ENCODE measurements at regions not wholly inside any gene's neighbourhood (a gene's known extent, or its start where the extent isn't known, plus 50 kb on each side); places are given as distances from the start of the nearest gene placed in this dataset.
A peak's percentile ranks its signal among the peaks of the same experiment; 100 is the strongest.

- no peaks in the 10 kb centered on the region for H3K79me2 ChIP-seq (ENCODE audit: low read length)
- ATAC-seq (no peak; the same call in 1 of the 2 replicates), DNase-seq (no peak)
- no peaks in the 10 kb centered on the region for H3K9me2 ChIP-seq (replicated peaks; ENCODE audit: low read length)
- CTCF ChIA-PET, result no interaction called here
- no peaks in the 10 kb centered on the region for H3K27me3 ChIP-seq (ENCODE audit: low read length)
- no peaks in the 10 kb centered on the region for H3K9me3 ChIP-seq (ENCODE audit: low read length)
- no peak overlapping the region for H3K4me3 ChIP-seq (ENCODE audit: low read length)
- no peak overlapping the region for H2AFZ ChIP-seq (ENCODE audit: low read length)
- H4K20me1 ChIP-seq (ENCODE audit: low read length), result no peaks in the 10 kb centered on the region
- intact Hi-C loops (cut with micrococcal nuclease), result no loop called here
- TF ChIP-seq EZH2phosphoT487 (IDR thresholded peaks at IDR 0.05; ENCODE audit: borderline replicate concordance, low read length) (no peak), EZH2 (IDR thresholded peaks at IDR 0.05; ENCODE audit: low read length, unreplicated experiment) (no peak)
- TF ChIP-seq, protein P1, sequence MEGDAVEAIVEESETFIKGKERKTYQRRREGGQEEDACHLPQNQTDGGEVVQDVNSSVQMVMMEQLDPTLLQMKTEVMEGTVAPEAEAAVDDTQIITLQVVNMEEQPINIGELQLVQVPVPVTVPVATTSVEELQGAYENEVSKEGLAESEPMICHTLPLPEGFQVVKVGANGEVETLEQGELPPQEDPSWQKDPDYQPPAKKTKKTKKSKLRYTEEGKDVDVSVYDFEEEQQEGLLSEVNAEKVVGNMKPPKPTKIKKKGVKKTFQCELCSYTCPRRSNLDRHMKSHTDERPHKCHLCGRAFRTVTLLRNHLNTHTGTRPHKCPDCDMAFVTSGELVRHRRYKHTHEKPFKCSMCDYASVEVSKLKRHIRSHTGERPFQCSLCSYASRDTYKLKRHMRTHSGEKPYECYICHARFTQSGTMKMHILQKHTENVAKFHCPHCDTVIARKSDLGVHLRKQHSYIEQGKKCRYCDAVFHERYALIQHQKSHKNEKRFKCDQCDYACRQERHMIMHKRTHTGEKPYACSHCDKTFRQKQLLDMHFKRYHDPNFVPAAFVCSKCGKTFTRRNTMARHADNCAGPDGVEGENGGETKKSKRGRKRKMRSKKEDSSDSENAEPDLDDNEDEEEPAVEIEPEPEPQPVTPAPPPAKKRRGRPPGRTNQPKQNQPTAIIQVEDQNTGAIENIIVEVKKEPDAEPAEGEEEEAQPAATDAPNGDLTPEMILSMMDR (conservative IDR thresholded peaks at IDR 0.05; ENCODE audit: low read depth, low read length), result no peak
- POLR2A ChIA-PET (ENCODE audit: unreplicated experiment), result no interaction called here
- H3F3A ChIP-seq (ENCODE audit: low read length, unreplicated experiment), result no peaks in the 10 kb centered on the region
- H3K9ac ChIP-seq (ENCODE audit: low read length), result no peak overlapping the region
- H3K27ac ChIP-seq (ENCODE audit: low read length), result peak overlapping the region; percentile 52
- BruUV-seq (replicated peaks), result no TSS peak
- H3K36me3 ChIP-seq (ENCODE audit: low read depth, low read length), result no peaks in the 10 kb centered on the region
- H3K4me1 ChIP-seq (ENCODE audit: insufficient read depth, low read length), result peaks cover 25% of the 10 kb centered on the region
- H3K4me2 ChIP-seq (ENCODE audit: low read length), result no peak overlapping the region
These were observed 211.0 kb downstream of the SEC61B start for GRCh38 chr9:99433095-99433494.

GRCh38 chr9:99433555-99433954 lies 211.5 kb downstream of the SEC61B start:
- Histone ChIP-seq H3K27me3 (ENCODE audit: low read length) (no peaks in the 10 kb centered on the region), H3K9me2 (replicated peaks; ENCODE audit: low read length) (no peaks in the 10 kb centered on the region), H3K4me1 (ENCODE audit: insufficient read depth, low read length) (peaks cover 25% of the 10 kb centered on the region), H3F3A (ENCODE audit: low read length, unreplicated experiment) (no peaks in the 10 kb centered on the region), H3K4me2 (ENCODE audit: low read length) (peak overlapping the region; percentile 39), H3K27ac (ENCODE audit: low read length) (peak overlapping the region; percentile 72), H3K4me3 (ENCODE audit: low read length) (no peak overlapping the region), H4K20me1 (ENCODE audit: low read length) (no peaks in the 10 kb centered on the region), H2AFZ (ENCODE audit: low read length) (no peak overlapping the region), H3K36me3 (ENCODE audit: low read depth, low read length) (no peaks in the 10 kb centered on the region), H3K9me3 (ENCODE audit: low read length) (no peaks in the 10 kb centered on the region), H3K9ac (ENCODE audit: low read length) (peak overlapping the region; percentile 22; the same call in 1 of the 2 replicates), H3K79me2 (ENCODE audit: low read length) (no peaks in the 10 kb centered on the region)
- ChIA-PET POLR2A (ENCODE audit: unreplicated experiment) (no interaction called here), CTCF (no interaction called here)
- ATAC-seq (peak; percentile 99), DNase-seq (peak; percentile 82)
- TF ChIP-seq EZH2phosphoT487 (IDR thresholded peaks at IDR 0.05; ENCODE audit: borderline replicate concordance, low read length), result no peak
- TF ChIP-seq EZH2 (IDR thresholded peaks at IDR 0.05; ENCODE audit: low read length, unreplicated experiment), result no peak
- TF ChIP-seq, protein P1 (conservative IDR thresholded peaks at IDR 0.05; ENCODE audit: low read depth, low read length), result no peak
- BruUV-seq (replicated peaks), result no TSS peak
- intact Hi-C loops (cut with micrococcal nuclease), result no loop called here

DNA sequence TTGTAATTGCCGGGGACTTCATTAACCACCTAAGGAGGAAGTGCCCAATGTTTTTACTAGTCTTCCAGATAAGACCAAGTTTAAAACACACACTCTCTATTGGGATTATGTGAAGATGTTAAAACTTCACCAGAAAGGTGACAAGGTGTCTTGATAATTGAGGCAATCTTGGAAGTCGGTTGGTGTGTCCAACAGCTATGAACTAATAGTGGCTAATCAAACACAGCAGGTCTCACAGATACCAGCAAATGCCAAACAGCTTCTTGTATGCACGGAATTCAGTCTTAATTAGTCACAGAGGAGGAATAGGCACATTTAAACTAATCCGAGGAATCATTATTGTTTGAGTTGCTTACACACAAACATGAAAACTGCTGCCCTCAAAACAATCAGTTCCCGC lies 214.5 kb downstream of the SEC61B start:
- intact Hi-C loops (cut with micrococcal nuclease), result no loop called here

More for the DNA sequence above, 214.5 kb downstream of the SEC61B start:
- ATAC-seq (no peak), DNase-seq (no peak)
- Histone ChIP-seq H3K36me3 (ENCODE audit: low read depth, low read length) (no peaks in the 10 kb centered on the region), H3K4me3 (ENCODE audit: low read length) (no peak overlapping the region), H2AFZ (ENCODE audit: low read length) (no peak overlapping the region), H4K20me1 (ENCODE audit: low read length) (no peaks in the 10 kb centered on the region), H3K9ac (ENCODE audit: low read length) (no peak overlapping the region), H3F3A (ENCODE audit: low read length, unreplicated experiment) (no peaks in the 10 kb centered on the region), H3K79me2 (ENCODE audit: low read length) (no peaks in the 10 kb centered on the region), H3K9me2 (replicated peaks; ENCODE audit: low read length) (no peaks in the 10 kb centered on the region), H3K9me3 (ENCODE audit: low read length) (no peaks in the 10 kb centered on the region), H3K27ac (ENCODE audit: low read length) (no peak overlapping the region), H3K27me3 (ENCODE audit: low read length) (no peaks in the 10 kb centered on the region), H3K4me2 (ENCODE audit: low read length) (no peak overlapping the region), H3K4me1 (ENCODE audit: insufficient read depth, low read length) (peaks cover 25% of the 10 kb centered on the region)
- CTCF ChIA-PET, result no interaction called here
- TF ChIP-seq, protein P1 (conservative IDR thresholded peaks at IDR 0.05; ENCODE audit: low read depth, low read length), result no peak
- no peak for TF ChIP-seq EZH2phosphoT487 (IDR thresholded peaks at IDR 0.05; ENCODE audit: borderline replicate concordance, low read length)
- no peak for TF ChIP-seq EZH2 (IDR thresholded peaks at IDR 0.05; ENCODE audit: low read length, unreplicated experiment)
- BruUV-seq (replicated peaks), result no TSS peak
- POLR2A ChIA-PET (ENCODE audit: unreplicated experiment), result no interaction called here

Measured in PC-3 (cell line).